ENCODE measurements at regions not wholly inside any gene's neighbourhood (a gene's known extent, or its start where the extent isn't known, plus 50 kb on each side); places are given as distances from the start of the nearest gene placed in this dataset.
"Not testable (repeated sequence)": the region's sequence is repeated elsewhere in the genome, so short reads cannot be mapped to it uniquely, and the experiment has no call there.

- Mint-ChIP-seq H3K9me3 (peaks cover 9% of the 10 kb centered on the region), H3K27ac (no peak overlapping the region)
Observed at GRCh38 chr5:121088341-121088740, 624.2 kb downstream of the PRR16 start.

GRCh38 chr5:121090822-121091221 is 626.7 kb downstream of the PRR16 start:
- Mint-ChIP-seq H3K4me3 (no peak overlapping the region), H3K27ac (no peak overlapping the region), H3K9me3 (no peaks in the 10 kb centered on the region), H3K36me3 (ENCODE audit: low read depth) (no peaks in the 10 kb centered on the region), H3K27me3 (ENCODE audit: low read depth) (no peaks in the 10 kb centered on the region), H3K4me1 (no peaks in the 10 kb centered on the region)
- TF ChIP-seq CTCF (IDR thresholded peaks at IDR 0.05; ENCODE audit: unreplicated experiment in 3 of 3) = no peak

More at GRCh38 chr5:121088341-121088740, 624.2 kb downstream of the PRR16 start:
- Mint-ChIP-seq H3K36me3 (ENCODE audit: low read depth) (no peaks in the 10 kb centered on the region), H3K4me3 (no peak overlapping the region), H3K4me1 (no peaks in the 10 kb centered on the region), H3K27me3 (ENCODE audit: low read depth) (no peaks in the 10 kb centered on the region)
- TF ChIP-seq CTCF (IDR thresholded peaks at IDR 0.05; ENCODE audit: unreplicated experiment in 3 of 3) = no peak

- no peaks in the 10 kb centered on the region for H3K4me1 Mint-ChIP-seq
- TF ChIP-seq CTCF (IDR thresholded peaks at IDR 0.05; ENCODE audit: unreplicated experiment in 3 of 3) = no peak
- H3K9me3 Mint-ChIP-seq = no peaks in the 10 kb centered on the region
- H3K27me3 Mint-ChIP-seq (ENCODE audit: low read depth) = no peaks in the 10 kb centered on the region
- H3K27ac Mint-ChIP-seq = no peak overlapping the region
- no peak overlapping the region for H3K4me3 Mint-ChIP-seq
- H3K36me3 Mint-ChIP-seq (ENCODE audit: low read depth) = no peaks in the 10 kb centered on the region
Observed at GRCh38 chr5:121100931-121101330, 636.8 kb downstream of the PRR16 start.

- H3K27ac Mint-ChIP-seq = no peak overlapping the region
- no peaks in the 10 kb centered on the region for H3K4me1 Mint-ChIP-seq
- H3K36me3 Mint-ChIP-seq (ENCODE audit: low read depth) = no peaks in the 10 kb centered on the region
- H3K27me3 Mint-ChIP-seq (ENCODE audit: low read depth) = no peaks in the 10 kb centered on the region
- TF ChIP-seq CTCF (IDR thresholded peaks at IDR 0.05; ENCODE audit: unreplicated experiment in 3 of 3) = no peak
- H3K4me3 Mint-ChIP-seq = no peak overlapping the region
- peaks cover 3% of the 10 kb centered on the region for H3K9me3 Mint-ChIP-seq
Observed at GRCh38 chr5:121105921-121106320, 641.8 kb downstream of the PRR16 start.

GRCh38 chr5:121106721-121107690 is 642.9 kb downstream of the PRR16 start:
- not testable (repeated sequence) for H3K27me3 Mint-ChIP-seq (ENCODE audit: low read depth); H3K4me3 Mint-ChIP-seq; H3K9me3 Mint-ChIP-seq; H3K36me3 Mint-ChIP-seq (ENCODE audit: low read depth); H3K27ac Mint-ChIP-seq; H3K4me1 Mint-ChIP-seq

- no peak overlapping the region for H3K4me3 Mint-ChIP-seq
- H3K36me3 Mint-ChIP-seq (ENCODE audit: low read depth) = no peaks in the 10 kb centered on the region
- no peaks in the 10 kb centered on the region for H3K27me3 Mint-ChIP-seq (ENCODE audit: low read depth)
- H3K27ac Mint-ChIP-seq = no peak overlapping the region
- peaks cover 3% of the 10 kb centered on the region for H3K9me3 Mint-ChIP-seq
- no peaks in the 10 kb centered on the region for H3K4me1 Mint-ChIP-seq
- TF ChIP-seq CTCF (IDR thresholded peaks at IDR 0.05; ENCODE audit: unreplicated experiment in 3 of 3) = no peak
Observed at GRCh38 chr5:121108725-121109124, 644.6 kb downstream of the PRR16 start.
